ENCODE measurements at regions not wholly inside any gene's neighbourhood (a gene's known extent, or its start where the extent isn't known, plus 50 kb on each side); places are given as distances from the start of the nearest gene placed in this dataset.
A peak's percentile ranks its signal among the peaks of the same experiment; 100 is the strongest.

- peak overlapping the region; percentile 53 to 75 (median 62) for H3K4me3 ChIP-seq (ENCODE audit: extremely low read depth in 1 of 4, insufficient read depth in 2 of 4, low read depth in 3 of 4, low read length in 4 of 4)
- H2BK5ac ChIP-seq (ENCODE audit: low read depth, low read length): no peak overlapping the region
- H4K8ac ChIP-seq (ENCODE audit: extremely low read depth, insufficient read depth, low read length): no peak overlapping the region
- no peak overlapping the region for H3K27ac ChIP-seq (ENCODE audit: low read depth, low read length)
- DNase-seq (ENCODE audit: low read depth in 1 of 2, low spot score in 2 of 2): peak in 1 of 2 experiments; percentile 87
- peak; percentile 74 for FAIRE-seq
- no peak overlapping the region for H3K4ac ChIP-seq (replicated peaks; ENCODE audit: insufficient read length, low read depth, low read length)
- no peak overlapping the region for H2BK20ac ChIP-seq (ENCODE audit: low read length)
- ChIA-PET POLR2A (ENCODE audit: partially characterized antibody) (interaction anchor here (5.1 kb wide), 1 partner anchor 11 kb away, joined by 27 read pairs; no protein-coding TSS in a partner anchor), CTCF (ENCODE audit: partially characterized antibody) (interaction anchor here (0.8 to 3.5 kb wide), 6 partner anchors 10 to 202 kb away, joined by 3 to 26 read pairs (median 4); partner anchors contain the start of gene TOMM40L)
- H2BK120ac ChIP-seq (replicated peaks; ENCODE audit: low read depth, low read length): no peak overlapping the region
- no peak overlapping the region for H3K14ac ChIP-seq (ENCODE audit: insufficient read length)
- no peaks in the 10 kb centered on the region for H3K36me3 ChIP-seq (ENCODE audit: control insufficient read depth in 2 of 4, insufficient read depth in 4 of 4, low read length in 3 of 4)
- H3K9me3 ChIP-seq (ENCODE audit: insufficient read depth in 2 of 2, low read depth in 1 of 2, low read length in 1 of 2): no peaks in the 10 kb centered on the region
- peak overlapping the region; percentile 80 for H2AFZ ChIP-seq (ENCODE audit: low read length)
- H3K79me1 ChIP-seq (ENCODE audit: low read depth, low read length): no peaks in the 10 kb centered on the region
- no peak overlapping the region for H4K5ac ChIP-seq (ENCODE audit: insufficient read length, low read depth, low read length)
- no peak overlapping the region for H2BK15ac ChIP-seq (ENCODE audit: low read length)
- 0 out of 2 replicates have a peak, but pooled peaks cover 1% of the 10 kb centered on the region for H3K23me2 ChIP-seq (ENCODE audit: low read depth, low read length)
- H4K20me1 ChIP-seq (replicated peaks in 1 of 2; ENCODE audit: control insufficient read depth in 1 of 2, insufficient read depth in 2 of 2, low read length in 2 of 2): no peaks in the 10 kb centered on the region
- no peak overlapping the region for H3K23ac ChIP-seq (ENCODE audit: insufficient read length)
- H3K27me3 ChIP-seq (replicated peaks in 1 of 4; ENCODE audit: control insufficient read depth in 3 of 4, extremely low read depth in 1 of 4, insufficient read depth in 3 of 4, low read length in 3 of 4): peaks cover 0 to 1% (median 0%) of the 10 kb centered on the region in 4 experiments; a peak in 3 of 7 replicates
- peak overlapping the region; percentile 56 to 71 for H3K4me2 ChIP-seq (ENCODE audit: insufficient read depth in 1 of 2, low read depth in 2 of 2, low read length in 2 of 2)
- H3K4me1 ChIP-seq (replicated peaks in 1 of 4; ENCODE audit: control insufficient read depth in 3 of 4, insufficient read depth in 4 of 4, low read length in 3 of 4): no peaks in the 10 kb centered on the region
- H2BK12ac ChIP-seq (ENCODE audit: low read depth, low read length): no peak overlapping the region
- 3% methylated on average over 18 of the region's 18 CpGs; no CpG with 5 or more reads in 1 of the 2 experiments for WGBS, 2 experiments (ENCODE audit: extremely low coverage in 1 of 2, insufficient coverage in 1 of 2, insufficient read length in 1 of 2, insufficient replicate concordance in 2 of 2, low coverage in 1 of 2, low lambda C conversion rate in 2 of 2, missing lambda C conversion rate in 1 of 2)
- H3K79me2 ChIP-seq (ENCODE audit: control insufficient read depth in 1 of 2, insufficient read depth in 2 of 2, low read length in 2 of 2): no peaks in the 10 kb centered on the region
- peak overlapping the region in 1 of 4 experiments; percentile 23; a peak in 2 of 7 replicates for H3K9ac ChIP-seq (replicated peaks in 1 of 4; ENCODE audit: extremely low read depth in 1 of 4, low read depth in 3 of 4, low read length in 3 of 4)
- H2AK5ac ChIP-seq (ENCODE audit: low read depth, low read length): no peak overlapping the region
- H3K56ac ChIP-seq (replicated peaks; ENCODE audit: insufficient read length, low read depth, low read length): no peak overlapping the region
- no peak overlapping the region for H4K91ac ChIP-seq (replicated peaks; ENCODE audit: insufficient read length, low read length)
- no peak overlapping the region for H3K18ac ChIP-seq (ENCODE audit: extremely low read depth, low read length)
- TF ChIP-seq SP1 (IDR thresholded peaks at IDR 0.05; ENCODE audit: low read depth, low read length): no peak
- TF ChIP-seq MAFK (IDR thresholded peaks at IDR 0.05; ENCODE audit: low read depth, low read length): peak; percentile 74; the same call in 1 of the 2 replicates
- TF ChIP-seq RAD21 (IDR thresholded peaks at IDR 0.05 in 1 of 2, conservative IDR thresholded peaks at IDR 0.05 in 1 of 2; ENCODE audit: low read depth in 2 of 2, low read length in 2 of 2): no peak
- TF ChIP-seq SP2 (IDR thresholded peaks at IDR 0.05; ENCODE audit: low read length): no peak
- no peak for TF ChIP-seq CBX5 (IDR thresholded peaks at IDR 0.05; ENCODE audit: low read depth, low read length)
- no peak for TF ChIP-seq PHF8 (conservative IDR thresholded peaks at IDR 0.05; ENCODE audit: low read depth, low read length)
- TF ChIP-seq CHD2 (IDR thresholded peaks at IDR 0.05; ENCODE audit: low read length): no peak
- TF ChIP-seq TBP (IDR thresholded peaks at IDR 0.05; ENCODE audit: low read depth, low read length): peak; percentile 99
- no peak for TF ChIP-seq JUND (IDR thresholded peaks at IDR 0.05; ENCODE audit: low read length)
- no peak for TF ChIP-seq RXRA (IDR thresholded peaks at IDR 0.05; ENCODE audit: insufficient read depth, low read depth, low read length)
- no peak for TF ChIP-seq CREB1 (IDR thresholded peaks at IDR 0.05)
- peak in 1 of 2 experiments; percentile 21; a peak in 1 of 3 replicates for TF ChIP-seq EP300 (IDR thresholded peaks at IDR 0.05; ENCODE audit: borderline replicate concordance in 1 of 2, low read depth in 2 of 2, low read length in 2 of 2)
- TF ChIP-seq EGR1 (IDR thresholded peaks at IDR 0.05; ENCODE audit: borderline replicate concordance, low read depth, low read length): no peak
Observed at GRCh38 chr1:161427733-161428516, 60.2 kb upstream of the CFAP126 start.

Data from H1 (cell line).